GM12878 (cell line): ENCODE measurements at regions not wholly inside any gene's neighbourhood (a gene's known extent, or its start where the extent isn't known, plus 50 kb on each side); places are given as distances from the start of the nearest gene placed in this dataset.

Experiments used
- ATAC-seq: fragments of 200-7000 bp; cut with Tn5 transposase; 3 replicates; pipeline ENCODE4 v1.9.1; 2020; ENCODE audit warnings: mild to moderate bottlenecking, moderate library complexity
- BruUV-seq: library from RNA; stranded (reverse); fragments of 400-500 nt; replicated peaks from 2 replicates; lab custom pipeline; 2021; lab: Mats Ljungman, UMichigan
- CTCF ChIA-PET: fragments of 300-600 bp; sonication (Branson Sonifier 250); formaldehyde crosslinking; extraction: SDS; loops from one replicate; lab custom pipeline; 2021; ENCODE audit warnings: inconsistent platforms; lab: Yijun Ruan, JAX
- POLR2A ChIA-PET: fragments of 350-600 bp; formaldehyde crosslinking; extraction: SDS; loops from one replicate; lab custom pipeline; 2021; ENCODE audit warnings: inconsistent platforms; lab: Charles Lee
- RAD21 ChIA-PET: fragments of 300-600 bp; sonication (Branson Sonifier 250); formaldehyde crosslinking; loops from one replicate; lab custom pipeline; 2023; ENCODE audit warnings: antibody characterized with exemption; ENCODE audit not compliant: unreplicated experiment; lab: Charles Lee
- SMC1A ChIA-PET: fragments of 300-600 bp; sonication (Branson Sonifier 250); formaldehyde crosslinking; loops from one replicate; lab custom pipeline; 2023; ENCODE audit not compliant: unreplicated experiment, uncharacterized antibody; lab: Charles Lee
- DNase-seq: peaks from one replicate; pipeline ENCODE4 v3.0.0-alpha.2; 2011; ENCODE audit warnings: low read depth, low spot score
- FAIRE-seq: peaks from 3 replicates; lab custom pipeline; 2011; peaks lifted over from hg19 to GRCh38; lab: Jason Lieb, UNC
- H2AFZ ChIP-seq: 2 replicates; pipeline ENCODE4 v1.6.0; 2011; ENCODE audit warnings: low read depth, low read length, control low read depth; ENCODE audit not compliant: control insufficient read depth
- H3K27ac ChIP-seq: 2 replicates; pipeline ENCODE4 v1.5.1; 2011; ENCODE audit warnings: control low read depth; ENCODE audit not compliant: control insufficient read depth, insufficient read depth
- H3K27me3 ChIP-seq, 2 experiments: replicated peaks in 1 of 2; 2 replicates each; pipeline versions ENCODE4 v1.6.0 to v1.6.1; 2011; ENCODE audit warnings: low read length in 1 of 2; ENCODE audit not compliant: control insufficient read depth in 2 of 2, insufficient read depth in 2 of 2
- H3K36me3 ChIP-seq, 2 experiments: 2 replicates each; pipeline ENCODE4 v1.5.1; 2011; ENCODE audit warnings: low read length in 1 of 2; ENCODE audit not compliant: control insufficient read depth in 2 of 2, insufficient read depth in 2 of 2
- H3K4me1 ChIP-seq: 2 replicates; pipeline ENCODE4 v1.6.1; 2011; ENCODE audit warnings: mild to moderate bottlenecking, low read length, moderate library complexity, mixed read lengths; ENCODE audit not compliant: control insufficient read depth, insufficient read depth
- H3K4me2 ChIP-seq: 2 replicates; pipeline ENCODE4 v1.6.0; 2011; ENCODE audit warnings: control low read depth; ENCODE audit not compliant: control insufficient read depth, insufficient read depth
- H3K4me3 ChIP-seq: fragments of 200-600 bp; sonication (generic); 2 replicates; pipeline ENCODE4 v1.5.1; 2016
- H3K79me2 ChIP-seq: 2 replicates; pipeline ENCODE4 v1.6.0; 2011; ENCODE audit warnings: low read length; ENCODE audit not compliant: control insufficient read depth, insufficient read depth
- H3K9ac ChIP-seq: 2 replicates; pipeline ENCODE4 v1.8.0; 2011; ENCODE audit warnings: low read length, control low read depth, mixed read lengths; ENCODE audit not compliant: control insufficient read depth, insufficient read depth
- H3K9me3 ChIP-seq: replicated peaks from 3 replicates; pipeline ENCODE4 v1.5.1; 2011; ENCODE audit warnings: mild to moderate bottlenecking, low read length; ENCODE audit not compliant: control insufficient read depth, insufficient read depth
- H4K20me1 ChIP-seq: 2 replicates; pipeline ENCODE4 v1.6.0; 2011; ENCODE audit not compliant: control insufficient read depth, insufficient read depth
- BCLAF1 ChIP-seq: fragments of 450-650 bp; IDR thresholded peaks from 2 replicates; pipeline ENCODE4 v1.6.1; 2017; ENCODE audit warnings: antibody characterized with exemption, mild to moderate bottlenecking, moderate library complexity
- CBX3 ChIP-seq: fragments of 200-600 bp; sonication (generic); IDR thresholded peaks from 2 replicates; pipeline ENCODE4 v1.6.1; 2016; ENCODE audit warnings: low read depth, borderline replicate concordance
- CEBPB ChIP-seq, 2 experiments: fragments of 150-350 bp in 1 of 2; IDR thresholded peaks; 2 replicates each; pipeline ENCODE4 v1.6.1; 2012 to 2014; ENCODE audit warnings: low read depth in 2 of 2, low read length in 2 of 2, borderline replicate concordance in 1 of 2, inconsistent platforms in 1 of 2
- E4F1 ChIP-seq: fragments of 450-650 bp; IDR thresholded peaks from 2 replicates; pipeline ENCODE4 v1.6.1; 2018; ENCODE audit warnings: borderline replicate concordance, mild to moderate bottlenecking; ENCODE audit not compliant: partially characterized antibody
- EGR1 ChIP-seq, 2 experiments: IDR thresholded peaks; 1 replicate in 1 of 2; 2 replicates in 1 of 2; pipeline ENCODE4 v1.6.1; 2011 to 2012; ENCODE audit warnings: low read depth in 2 of 2, low read length in 2 of 2, borderline replicate concordance in 1 of 2, mild to moderate bottlenecking in 1 of 2, moderate library complexity in 1 of 2
- KAT2A ChIP-seq: conservative IDR thresholded peaks from 2 replicates; pipeline ENCODE4 v1.6.1; 2011; ENCODE audit warnings: low read depth, low read length; ENCODE audit not compliant: control insufficient read depth
- KDM1A ChIP-seq: fragments of 200-600 bp; sonication (generic); IDR thresholded peaks from 2 replicates; pipeline ENCODE4 v1.6.1; 2016; ENCODE audit warnings: borderline replicate concordance
- LARP7 ChIP-seq: fragments of 450-650 bp; IDR thresholded peaks from 2 replicates; pipeline ENCODE4 v1.6.1; 2017; ENCODE audit warnings: mild to moderate bottlenecking
- MXI1 ChIP-seq: fragments of 150-350 bp; IDR thresholded peaks from 2 replicates; pipeline ENCODE4 v1.6.1; 2011; ENCODE audit warnings: low read depth, mild to moderate bottlenecking, inconsistent platforms, low read length, improper control_type of control experiment
- NBN ChIP-seq: fragments of 450-650 bp; IDR thresholded peaks from 2 replicates; pipeline ENCODE4 v1.6.1; 2016
- NFXL1 ChIP-seq: fragments of 450-650 bp; IDR thresholded peaks from 2 replicates; pipeline ENCODE4 v1.6.1; 2017; ENCODE audit warnings: antibody characterized with exemption, mild to moderate bottlenecking, borderline replicate concordance
- SIX5 ChIP-seq: IDR thresholded peaks from 2 replicates; pipeline ENCODE4 v1.6.1; 2011; ENCODE audit warnings: mild to moderate bottlenecking, low read depth, low read length, moderate library complexity; ENCODE audit not compliant: severe bottlenecking
- SMAD1 ChIP-seq: fragments of 450-650 bp; IDR thresholded peaks from 2 replicates; pipeline ENCODE4 v1.6.1; 2018; ENCODE audit warnings: mild to moderate bottlenecking, low read depth; ENCODE audit not compliant: partially characterized antibody
- SUPT20H ChIP-seq: IDR thresholded peaks from 2 replicates; pipeline ENCODE4 v1.6.1; 2011; ENCODE audit warnings: low read depth, mild to moderate bottlenecking, low read length, moderate library complexity, borderline replicate concordance; ENCODE audit not compliant: control insufficient read depth
- WGBS: methylation state at CpG from one replicate; pipeline ENCODE4 v1.1.6; 2016; ENCODE audit warnings: low lambda C conversion rate; ENCODE audit not compliant: insufficient replicate concordance, insufficient coverage; ENCODE audit errors: missing lambda C conversion rate; 5-methylcytosine and 5-hydroxymethylcytosine counted together
- in situ Hi-C: fragments of 300-500 bp; cut with MboI; formaldehyde crosslinking; loops from 9 replicates; pipeline ENCODE4 v1.14.3; 2018; ENCODE audit warnings: mixed read lengths
- intact Hi-C: fragments of 100-400 bp; cut with micrococcal nuclease; formaldehyde crosslinking; loops from one replicate; pipeline ENCODE4 v1.14.2; 2022; ENCODE audit not compliant: unreplicated experiment

GRCh38 chr4:42710761-42711160 lies 53.9 kb upstream of the ATP8A1 start:
- TF ChIP-seq SIX5 (no peak), KAT2A (no peak), CEBPB (IDR thresholded peaks at IDR 0.05; ENCODE audit: borderline replicate concordance in 1 of 2, low read depth in 2 of 2, low read length in 2 of 2) (no peak), MXI1 (no peak), E4F1 (no peak)
- FAIRE-seq = no peak
- Histone ChIP-seq H3K4me2 (no peak overlapping the region), H3K27ac (no peak overlapping the region), H3K4me1 (no peaks in the 10 kb centered on the region), H4K20me1 (no peaks in the 10 kb centered on the region), H3K36me3 (no peaks in the 10 kb centered on the region), H3K79me2 (no peaks in the 10 kb centered on the region), H3K9me3 (no peaks in the 10 kb centered on the region), H2AFZ (no peak overlapping the region), H3K9ac (no peak overlapping the region), H3K4me3 (no peak overlapping the region), H3K27me3 (no peaks in the 10 kb centered on the region)
- BruUV-seq = no TSS peak
- no peak for DNase-seq
- ChIA-PET SMC1A (interaction anchor here (1.0 to 1.3 kb wide), 2 partner anchors 22 to 51 kb away, joined by 3 to 4 read pairs; no protein-coding TSS in a partner anchor), CTCF (interaction anchor here (0.6 to 0.7 kb wide), 2 partner anchors 57 to 341 kb away, joined by 3 read pairs; no protein-coding TSS in a partner anchor), RAD21 (interaction anchor here (0.9 kb wide), 1 partner anchor 142 kb away, joined by 4 read pairs; no protein-coding TSS in a partner anchor), POLR2A (no interaction called here)
- ATAC-seq = no peak
- in situ Hi-C loops = no loop called here
- intact Hi-C loops = no loop called here

- H3K4me2 ChIP-seq = no peak overlapping the region
- SMC1A ChIA-PET = interaction anchor here (0.9 to 1.4 kb wide), 4 partner anchors 22 to 142 kb away, joined by 3 to 4 read pairs (median 4); partner anchors contain the start of gene ATP8A1
- no peak overlapping the region for H3K9ac ChIP-seq
- no peak for DNase-seq
- BruUV-seq = no TSS peak
- H4K20me1 ChIP-seq = no peaks in the 10 kb centered on the region
- in situ Hi-C loops (no loop called here), intact Hi-C loops (no loop called here)
- no peaks in the 10 kb centered on the region for H3K79me2 ChIP-seq
- H3K27me3 ChIP-seq = no peaks in the 10 kb centered on the region
- no peak overlapping the region for H3K27ac ChIP-seq
- WGBS = 40% methylated on average over 5 of the region's 5 CpGs
- POLR2A ChIA-PET = no interaction called here
- RAD21 ChIA-PET = no interaction called here
- H3K4me1 ChIP-seq = no peaks in the 10 kb centered on the region
- H3K9me3 ChIP-seq = no peaks in the 10 kb centered on the region
- CTCF ChIA-PET = interaction anchor here (0.6 to 0.7 kb wide), 2 partner anchors 142 to 340 kb away, joined by 3 read pairs; no protein-coding TSS in a partner anchor
- no peak overlapping the region for H3K4me3 ChIP-seq
- ATAC-seq = no peak
- no peaks in the 10 kb centered on the region for H3K36me3 ChIP-seq
- H2AFZ ChIP-seq = no peak overlapping the region
- no peak for FAIRE-seq
- TF ChIP-seq BCLAF1 = no peak
- no peak for TF ChIP-seq LARP7
- TF ChIP-seq KDM1A = no peak
- TF ChIP-seq SUPT20H = no peak
- TF ChIP-seq EGR1 (IDR thresholded peaks at IDR 0.05; ENCODE audit: borderline replicate concordance in 1 of 2, low read depth in 2 of 2, low read length in 2 of 2) = no peak
- no peak for TF ChIP-seq NBN
- TF ChIP-seq CBX3 = no peak
- TF ChIP-seq NFXL1 = no peak
- TF ChIP-seq SMAD1 = no peak
Measured at GRCh38 chr4:42710329-42710728, 53.4 kb upstream of the ATP8A1 start.
